ENCODE measurements at regions not wholly inside any gene's neighbourhood (a gene's known extent, or its start where the extent isn't known, plus 50 kb on each side); places are given as distances from the start of the nearest gene placed in this dataset.
"Not testable (repeated sequence)": the region's sequence is repeated elsewhere in the genome, so short reads cannot be mapped to it uniquely, and the experiment has no call there.

- ATAC-seq (ENCODE audit: insufficient read depth, low FRiP score) = not testable (repeated sequence)
These were observed 66.2 kb downstream of the SYT15 start for GRCh38 chr10:46645110-46645509.

DNA sequence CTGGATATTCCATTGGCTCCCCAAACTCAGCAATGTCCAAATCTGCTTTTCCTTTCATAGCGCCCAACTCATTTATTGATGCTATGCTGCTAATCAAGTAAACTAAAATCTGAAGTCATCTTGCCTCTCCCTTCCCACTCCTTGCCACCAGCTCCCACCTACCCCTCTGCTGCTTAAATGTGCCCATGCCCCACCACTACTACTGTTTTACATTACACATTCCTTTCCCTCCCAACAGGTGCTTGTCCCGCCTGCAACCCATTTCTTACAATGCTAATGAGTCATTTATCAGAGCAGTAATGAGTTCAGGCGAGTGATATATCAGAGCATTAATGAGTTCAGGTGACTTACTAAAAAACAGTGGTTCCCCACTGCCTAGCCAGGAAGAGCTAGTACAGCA is 67.2 kb downstream of the SYT15 start:
- H3K9me3 ChIP-seq (ENCODE audit: control insufficient read depth in 4 of 4, insufficient read depth in 3 of 4, low read length in 3 of 4); ATAC-seq (ENCODE audit: insufficient read depth, low FRiP score); H3K4me3 ChIP-seq; DNase-seq; H3K27me3 ChIP-seq (ENCODE audit: control insufficient read depth in 3 of 3, insufficient read depth in 3 of 3, low read length in 2 of 3); H3K9ac ChIP-seq (ENCODE audit: insufficient read depth in 1 of 2, low read length in 2 of 2); H3K36me3 ChIP-seq (ENCODE audit: control insufficient read depth in 4 of 4, insufficient read depth in 4 of 4, low read length in 4 of 4); H3K27ac ChIP-seq (ENCODE audit: low read depth in 1 of 2, low read length in 1 of 2); H3K4me1 ChIP-seq (ENCODE audit: control insufficient read depth in 5 of 5, insufficient read depth in 5 of 5, low read length in 5 of 5): not testable (repeated sequence)
- WGBS, 2 donors = 30 to 56% methylated on average over 2 of the region's 3 CpGs

More at GRCh38 chr10:46645110-46645509, 66.2 kb downstream of the SYT15 start:
- H3K4me1 ChIP-seq (ENCODE audit: control insufficient read depth in 5 of 5, insufficient read depth in 5 of 5, low read length in 5 of 5); H3K36me3 ChIP-seq (ENCODE audit: control insufficient read depth in 4 of 4, insufficient read depth in 4 of 4, low read length in 4 of 4); H3K9ac ChIP-seq (ENCODE audit: insufficient read depth in 1 of 2, low read length in 2 of 2); DNase-seq; H3K9me3 ChIP-seq (ENCODE audit: control insufficient read depth in 4 of 4, insufficient read depth in 3 of 4, low read length in 3 of 4); H3K27me3 ChIP-seq (ENCODE audit: control insufficient read depth in 3 of 3, insufficient read depth in 3 of 3, low read length in 2 of 3); H3K4me3 ChIP-seq; H3K27ac ChIP-seq (ENCODE audit: low read depth in 1 of 2, low read length in 1 of 2): not testable (repeated sequence)
- WGBS, 2 donors = 59 to 74% methylated on average over 1 of the region's 1 CpG

GRCh38 chr10:46650967-46651366 is 72.0 kb downstream of the SYT15 start:
- H3K27ac ChIP-seq (ENCODE audit: low read depth in 1 of 2, low read length in 1 of 2); H3K4me1 ChIP-seq (ENCODE audit: control insufficient read depth in 5 of 5, insufficient read depth in 5 of 5, low read length in 5 of 5); H3K9me3 ChIP-seq (ENCODE audit: control insufficient read depth in 4 of 4, insufficient read depth in 3 of 4, low read length in 3 of 4); H3K36me3 ChIP-seq (ENCODE audit: control insufficient read depth in 4 of 4, insufficient read depth in 4 of 4, low read length in 4 of 4); H3K9ac ChIP-seq (ENCODE audit: insufficient read depth in 1 of 2, low read length in 2 of 2); H3K4me3 ChIP-seq; H3K27me3 ChIP-seq (ENCODE audit: control insufficient read depth in 3 of 3, insufficient read depth in 3 of 3, low read length in 2 of 3); ATAC-seq (ENCODE audit: insufficient read depth, low FRiP score); DNase-seq: not testable (repeated sequence)
- 45 to 70% methylated on average over 1 of the region's 5 CpGs for WGBS, 2 donors

DNA sequence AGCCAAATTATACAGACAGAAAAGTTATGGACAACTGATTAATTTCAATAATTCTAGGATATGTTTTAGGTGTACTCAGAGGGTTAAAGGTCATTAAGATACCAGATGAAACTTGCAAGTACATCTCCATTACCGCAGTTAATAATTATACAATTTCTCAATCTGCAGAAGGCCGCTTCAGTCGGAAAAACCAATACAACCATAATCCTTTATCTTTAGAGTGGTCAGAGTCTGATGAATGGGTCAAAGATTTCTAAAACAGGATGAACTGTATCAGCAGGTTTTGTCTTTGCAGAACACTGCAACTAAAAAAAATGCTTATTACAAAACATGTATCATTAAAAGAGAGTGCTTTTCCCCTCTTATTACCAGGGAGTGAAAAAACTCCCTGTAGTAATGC is 78.5 kb downstream of the SYT15 start:
- H3K27me3 ChIP-seq (ENCODE audit: control insufficient read depth in 3 of 3, insufficient read depth in 3 of 3, low read length in 2 of 3); H3K9me3 ChIP-seq (ENCODE audit: control insufficient read depth in 4 of 4, insufficient read depth in 3 of 4, low read length in 3 of 4); H3K4me1 ChIP-seq (ENCODE audit: control insufficient read depth in 5 of 5, insufficient read depth in 5 of 5, low read length in 5 of 5); DNase-seq; ATAC-seq (ENCODE audit: insufficient read depth, low FRiP score); H3K36me3 ChIP-seq (ENCODE audit: control insufficient read depth in 4 of 4, insufficient read depth in 4 of 4, low read length in 4 of 4); H3K27ac ChIP-seq (ENCODE audit: low read depth in 1 of 2, low read length in 1 of 2); H3K9ac ChIP-seq (ENCODE audit: insufficient read depth in 1 of 2, low read length in 2 of 2); H3K4me3 ChIP-seq: not testable (repeated sequence)
- no CpG with 5 or more reads among the region's 3 CpGs for WGBS, 2 donors

- not testable (repeated sequence) for DNase-seq; ATAC-seq (ENCODE audit: insufficient read depth, low FRiP score); H3K4me1 ChIP-seq (ENCODE audit: control insufficient read depth in 5 of 5, insufficient read depth in 5 of 5, low read length in 5 of 5); H3K27ac ChIP-seq (ENCODE audit: low read depth in 1 of 2, low read length in 1 of 2); H3K9me3 ChIP-seq (ENCODE audit: control insufficient read depth in 4 of 4, insufficient read depth in 3 of 4, low read length in 3 of 4); H3K9ac ChIP-seq (ENCODE audit: insufficient read depth in 1 of 2, low read length in 2 of 2); H3K27me3 ChIP-seq (ENCODE audit: control insufficient read depth in 3 of 3, insufficient read depth in 3 of 3, low read length in 2 of 3); H3K4me3 ChIP-seq; H3K36me3 ChIP-seq (ENCODE audit: control insufficient read depth in 4 of 4, insufficient read depth in 4 of 4, low read length in 4 of 4)
- 52 to 73% methylated on average over 1 of the region's 8 CpGs for WGBS, 2 donors
These were observed 81.3 kb downstream of the SYT15 start for GRCh38 chr10:46660027-46660834.

DNA sequence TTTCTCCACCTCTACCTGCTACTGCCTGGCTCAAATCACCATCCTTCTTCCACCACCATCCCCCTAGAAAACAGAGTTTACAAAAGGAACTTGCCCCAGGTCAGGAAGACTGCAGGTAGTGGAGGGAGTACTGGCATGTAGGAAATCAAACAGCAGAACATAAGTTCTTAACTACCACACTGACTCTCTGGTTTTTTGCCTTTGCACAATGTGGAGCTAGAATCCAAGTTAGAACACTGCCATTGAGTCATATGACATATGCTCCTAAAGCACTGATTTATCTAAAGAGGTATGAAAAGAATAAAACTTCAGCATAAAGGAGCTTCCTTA is 81.9 kb downstream of the SYT15 start:
- H3K27me3 ChIP-seq (ENCODE audit: control insufficient read depth in 3 of 3, insufficient read depth in 3 of 3, low read length in 2 of 3); H3K27ac ChIP-seq (ENCODE audit: low read depth in 1 of 2, low read length in 1 of 2); DNase-seq; H3K4me3 ChIP-seq; H3K9me3 ChIP-seq (ENCODE audit: control insufficient read depth in 4 of 4, insufficient read depth in 3 of 4, low read length in 3 of 4); H3K4me1 ChIP-seq (ENCODE audit: control insufficient read depth in 5 of 5, insufficient read depth in 5 of 5, low read length in 5 of 5); ATAC-seq (ENCODE audit: insufficient read depth, low FRiP score); H3K36me3 ChIP-seq (ENCODE audit: control insufficient read depth in 4 of 4, insufficient read depth in 4 of 4, low read length in 4 of 4); H3K9ac ChIP-seq (ENCODE audit: insufficient read depth in 1 of 2, low read length in 2 of 2): not testable (repeated sequence)

- not testable (repeated sequence) for H3K9ac ChIP-seq (ENCODE audit: insufficient read depth in 1 of 2, low read length in 2 of 2); H3K4me1 ChIP-seq (ENCODE audit: control insufficient read depth in 5 of 5, insufficient read depth in 5 of 5, low read length in 5 of 5); H3K4me3 ChIP-seq; H3K9me3 ChIP-seq (ENCODE audit: control insufficient read depth in 4 of 4, insufficient read depth in 3 of 4, low read length in 3 of 4); ATAC-seq (ENCODE audit: insufficient read depth, low FRiP score); DNase-seq; H3K27ac ChIP-seq (ENCODE audit: low read depth in 1 of 2, low read length in 1 of 2); H3K36me3 ChIP-seq (ENCODE audit: control insufficient read depth in 4 of 4, insufficient read depth in 4 of 4, low read length in 4 of 4); H3K27me3 ChIP-seq (ENCODE audit: control insufficient read depth in 3 of 3, insufficient read depth in 3 of 3, low read length in 2 of 3)
- 68 to 90% methylated on average over 1 of the region's 1 CpG for WGBS, 2 donors
These were observed 86.6 kb downstream of the SYT15 start for GRCh38 chr10:46665536-46665935.

GRCh38 chr10:46668357-46668997 is 89.5 kb downstream of the SYT15 start:
- H3K9me3 ChIP-seq (ENCODE audit: control insufficient read depth in 4 of 4, insufficient read depth in 3 of 4, low read length in 3 of 4); ATAC-seq (ENCODE audit: insufficient read depth, low FRiP score); H3K27ac ChIP-seq (ENCODE audit: low read depth in 1 of 2, low read length in 1 of 2); H3K4me1 ChIP-seq (ENCODE audit: control insufficient read depth in 5 of 5, insufficient read depth in 5 of 5, low read length in 5 of 5); H3K9ac ChIP-seq (ENCODE audit: insufficient read depth in 1 of 2, low read length in 2 of 2); DNase-seq; H3K27me3 ChIP-seq (ENCODE audit: control insufficient read depth in 3 of 3, insufficient read depth in 3 of 3, low read length in 2 of 3); H3K36me3 ChIP-seq (ENCODE audit: control insufficient read depth in 4 of 4, insufficient read depth in 4 of 4, low read length in 4 of 4); H3K4me3 ChIP-seq: not testable (repeated sequence)
- 83 to 95% methylated on average over 6 of the region's 6 CpGs for WGBS, 2 donors
